HEK293 (cell line): ENCODE measurements at regions not wholly inside any gene's neighbourhood (a gene's known extent, or its start where the extent isn't known, plus 50 kb on each side); places are given as distances from the start of the nearest gene placed in this dataset.

ENCODE experiments used
- CTCF ChIA-PET: fragments of 350-600 bp; formaldehyde crosslinking; extraction: SDS; loops from one replicate; lab custom pipeline; 2021; ENCODE audit warnings: antibody characterized with exemption; lab: Yijun Ruan, JAX
- POLR2A ChIA-PET: fragments of 300-600 bp; formaldehyde crosslinking; extraction: SDS; loops from one replicate; lab custom pipeline; 2020; ENCODE audit warnings: antibody characterized with exemption, inconsistent platforms; lab: Yijun Ruan, JAX
- H3K27ac ChIP-seq: fragments of 200-500 bp; sonication (Bioruptor generic); 2 replicates; pipeline ENCODE4 v1.5.1; 2014; ENCODE audit warnings: low read depth, low read length, control low read depth, inconsistent platforms; ENCODE audit errors: extremely low read depth
- H3K36me3 ChIP-seq, 2 experiments: fragments of 200-500 bp in 1 of 2; sonication (Bioruptor generic) in 1 of 2; 1 replicate in 1 of 2; 2 replicates in 1 of 2; pipeline ENCODE4 v1.5.1; 2014 to 2017; ENCODE audit warnings: inconsistent platforms in 2 of 2, low read length in 2 of 2; ENCODE audit not compliant: control insufficient read depth in 2 of 2, insufficient read depth in 1 of 2
- H3K4me1 ChIP-seq: fragments of 200-500 bp; sonication (Bioruptor generic); 2 replicates; pipeline ENCODE4 v1.5.1; 2014; ENCODE audit warnings: mild to moderate bottlenecking, low read length, inconsistent platforms; ENCODE audit not compliant: control insufficient read depth, insufficient read depth
- H3K4me3 ChIP-seq: 2 replicates; pipeline ENCODE4 v1.5.1; 2011; ENCODE audit warnings: low read depth, mild to moderate bottlenecking, control low read depth, low read length, moderate library complexity
- H3K9me3 ChIP-seq: fragments of 200-500 bp; sonication (Bioruptor generic); 2 replicates; pipeline ENCODE4 v1.5.1; 2014; ENCODE audit warnings: low read depth, low read length, inconsistent platforms; ENCODE audit not compliant: control insufficient read depth, insufficient read depth
- KLF17 ChIP-seq: fragments of 450-650 bp; formaldehyde crosslinking; IDR thresholded peaks from 2 replicates; pipeline ENCODE4 v1.5.1; 2016; ENCODE audit warnings: missing biosample characterization, missing genetic modification characterization
- MZF1 ChIP-seq: fragments of 450-650 bp; formaldehyde crosslinking; IDR thresholded peaks from 2 replicates; pipeline ENCODE4 v1.5.1; 2017; ENCODE audit warnings: missing biosample characterization, missing genetic modification characterization, borderline replicate concordance
- REST ChIP-seq: fragments of 450-650 bp; formaldehyde crosslinking; IDR thresholded peaks from 2 replicates; pipeline ENCODE4 v1.5.1; 2016; ENCODE audit warnings: missing biosample characterization, missing genetic modification characterization
- TSHZ1 ChIP-seq: fragments of 450-650 bp; formaldehyde crosslinking; IDR thresholded peaks from 2 replicates; pipeline ENCODE4 v1.5.1; 2016; ENCODE audit warnings: missing biosample characterization, missing genetic modification characterization, borderline replicate concordance
- ZBTB1 ChIP-seq: fragments of 450-650 bp; formaldehyde crosslinking; IDR thresholded peaks from 2 replicates; pipeline ENCODE4 v1.5.1; 2016; ENCODE audit warnings: missing biosample characterization, missing genetic modification characterization
- ZBTB11 ChIP-seq: fragments of 450-650 bp; formaldehyde crosslinking; conservative IDR thresholded peaks from 2 replicates; pipeline ENCODE4 v1.5.1; 2016; ENCODE audit warnings: low read depth, missing biosample characterization, missing genetic modification characterization
- ZBTB48 ChIP-seq: fragments of 450-650 bp; formaldehyde crosslinking; IDR thresholded peaks from 2 replicates; pipeline ENCODE4 v1.5.1; 2016; ENCODE audit warnings: missing biosample characterization, missing genetic modification characterization
- ZBTB6 ChIP-seq: fragments of 450-650 bp; formaldehyde crosslinking; IDR thresholded peaks from 2 replicates; pipeline ENCODE4 v1.5.1; 2017; ENCODE audit warnings: missing biosample characterization, missing genetic modification characterization
- ZIC2 ChIP-seq: fragments of 450-650 bp; formaldehyde crosslinking; IDR thresholded peaks from 2 replicates; pipeline ENCODE4 v1.5.1; 2016; ENCODE audit warnings: missing biosample characterization, missing genetic modification characterization
- ZNF121 ChIP-seq: fragments of 450-650 bp; formaldehyde crosslinking; IDR thresholded peaks from 2 replicates; pipeline ENCODE4 v1.5.1; 2016; ENCODE audit warnings: missing biosample characterization, missing genetic modification characterization
- ZNF37A ChIP-seq: fragments of 450-650 bp; IDR thresholded peaks from 2 replicates; pipeline ENCODE4 v1.5.1; 2018; ENCODE audit warnings: missing biosample characterization, missing genetic modification characterization
- ZNF404 ChIP-seq: fragments of 450-650 bp; formaldehyde crosslinking; IDR thresholded peaks from 2 replicates; pipeline ENCODE4 v1.5.1; 2017; ENCODE audit warnings: missing biosample characterization, missing genetic modification characterization
- ZNF600 ChIP-seq: fragments of 450-650 bp; formaldehyde crosslinking; IDR thresholded peaks from 2 replicates; pipeline ENCODE4 v1.5.1; 2016; ENCODE audit warnings: missing biosample characterization, missing genetic modification characterization
- ZNF645 ChIP-seq: fragments of 450-650 bp; formaldehyde crosslinking; IDR thresholded peaks from 2 replicates; pipeline ENCODE4; 2016; ENCODE audit warnings: missing biosample characterization, missing genetic modification characterization
- ZNF692 ChIP-seq: fragments of 450-650 bp; formaldehyde crosslinking; IDR thresholded peaks from 2 replicates; pipeline ENCODE4 v1.5.1; 2016; ENCODE audit warnings: missing biosample characterization, missing genetic modification characterization
- ZNF837 ChIP-seq: fragments of 450-650 bp; formaldehyde crosslinking; IDR thresholded peaks from 2 replicates; pipeline ENCODE4 v1.5.1; 2016; ENCODE audit warnings: missing biosample characterization, missing genetic modification characterization
- ZSCAN18 ChIP-seq: fragments of 450-650 bp; formaldehyde crosslinking; IDR thresholded peaks from 2 replicates; pipeline ENCODE4 v1.5.1; 2016; ENCODE audit warnings: missing biosample characterization, missing genetic modification characterization

GRCh38 chr6:85771925-85772430 lies 129.3 kb upstream of the SYNCRIP start:
- CTCF ChIA-PET: no interaction called here
- H3K36me3 ChIP-seq: no peaks in the 10 kb centered on the region
- TF ChIP-seq ZIC2 (tag by site-specific recombination): peak; percentile 90
- TF ChIP-seq ZBTB6: no peak
- POLR2A ChIA-PET: no interaction called here
- H3K9me3 ChIP-seq: no peaks in the 10 kb centered on the region
- H3K4me3 ChIP-seq: no peak overlapping the region
- no peak overlapping the region for H3K27ac ChIP-seq
- no peaks in the 10 kb centered on the region for H3K4me1 ChIP-seq

- POLR2A ChIA-PET: no interaction called here
- H3K4me1 ChIP-seq: no peaks in the 10 kb centered on the region
Measured at GRCh38 chr6:85771455-85771854, 128.8 kb upstream of the SYNCRIP start.

More at GRCh38 chr6:85771455-85771854, 128.8 kb upstream of the SYNCRIP start:
- H3K9me3 ChIP-seq: no peaks in the 10 kb centered on the region
- TF ChIP-seq ZBTB1 (tag by site-specific recombination) (no peak), ZBTB11 (no peak), ZNF600 (no peak), ZBTB48 (tag by site-specific recombination) (no peak), TSHZ1 (tag by site-specific recombination) (no peak), ZNF121 (tag by site-specific recombination) (no peak), ZNF37A (tag by site-specific recombination) (no peak), ZNF645 (no peak), ZNF404 (tag by site-specific recombination) (no peak), ZNF837 (tag by site-specific recombination) (no peak), REST (tag by site-specific recombination) (no peak), ZSCAN18 (tag by site-specific recombination) (no peak), MZF1 (tag by site-specific recombination) (no peak), KLF17 (tag by site-specific recombination) (no peak), ZNF692 (tag by site-specific recombination) (no peak)
- no peaks in the 10 kb centered on the region for H3K36me3 ChIP-seq
- CTCF ChIA-PET: no interaction called here
- no peak overlapping the region for H3K27ac ChIP-seq
- no peak overlapping the region for H3K4me3 ChIP-seq
